ENCODE measurements at regions not wholly inside any gene's neighbourhood (a gene's known extent, or its start where the extent isn't known, plus 50 kb on each side); places are given as distances from the start of the nearest gene placed in this dataset.
"Not testable (repeated sequence)": the region's sequence is repeated elsewhere in the genome, so short reads cannot be mapped to it uniquely, and the experiment has no call there.

DNA sequence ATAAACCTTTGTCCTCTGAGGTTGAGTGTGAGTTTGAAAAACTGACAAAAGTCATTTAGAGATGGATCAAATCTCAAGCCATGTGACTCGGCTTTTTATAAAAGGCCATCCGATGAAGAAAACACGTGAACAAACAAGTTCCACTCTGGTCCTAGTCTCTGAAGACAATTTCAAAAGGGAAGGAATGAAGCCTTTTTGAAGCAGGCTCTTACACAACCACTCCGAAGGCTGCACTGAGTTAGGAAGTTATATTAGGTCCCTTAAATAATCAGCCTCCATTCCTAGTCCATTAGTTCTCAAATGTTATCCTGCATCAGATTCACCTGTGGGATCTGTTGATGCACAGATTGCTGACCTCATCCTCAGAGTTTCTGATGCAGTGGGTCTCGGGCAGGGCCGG lies 166.6 kb upstream of the HMHB1 start:
- intact Hi-C loops (cut with DNase I): no loop called here
- no peak for DNase-seq

DNA sequence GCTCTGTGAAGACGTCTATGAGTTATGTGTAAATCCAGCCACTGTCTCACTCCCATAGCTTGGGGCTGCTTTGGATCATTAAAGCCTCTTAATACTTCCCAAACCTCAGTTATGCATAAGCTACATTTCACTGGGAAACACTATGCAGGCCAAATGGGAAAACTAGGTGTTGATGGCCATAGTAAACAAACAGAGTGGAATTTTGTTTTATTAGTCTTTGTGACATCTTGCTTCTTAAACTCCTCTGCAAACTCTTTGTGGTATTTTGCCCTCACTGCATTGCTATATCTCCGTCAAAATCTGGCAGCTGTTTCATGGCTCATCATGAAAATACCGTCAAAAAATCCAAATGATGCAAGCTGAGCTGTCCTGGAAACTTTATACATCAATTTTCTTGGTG lies 167.2 kb upstream of the HMHB1 start:
- DNase-seq: no peak
- intact Hi-C loops (cut with DNase I): no loop called here

DNA sequence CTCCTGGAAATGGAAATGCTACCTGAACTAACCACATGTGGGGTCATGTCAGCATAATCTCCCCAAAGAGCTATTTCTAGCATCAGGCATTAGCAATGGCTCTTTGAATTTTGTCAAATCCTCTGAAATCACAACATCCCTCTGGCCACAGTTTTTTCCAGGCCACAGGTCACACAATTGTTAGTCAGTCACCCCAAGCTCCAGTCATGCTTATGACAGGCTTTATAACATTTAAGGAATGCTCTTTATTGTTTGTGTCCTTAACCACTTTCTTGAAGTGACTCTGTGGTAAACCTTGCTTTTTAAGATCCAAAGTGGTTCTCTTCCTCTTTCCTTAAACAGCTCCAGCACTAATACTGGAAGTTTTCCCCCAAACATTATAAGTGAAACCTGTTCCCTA lies 169.2 kb upstream of the HMHB1 start:
- intact Hi-C loops (cut with DNase I): no loop called here
- DNase-seq: no peak

DNA sequence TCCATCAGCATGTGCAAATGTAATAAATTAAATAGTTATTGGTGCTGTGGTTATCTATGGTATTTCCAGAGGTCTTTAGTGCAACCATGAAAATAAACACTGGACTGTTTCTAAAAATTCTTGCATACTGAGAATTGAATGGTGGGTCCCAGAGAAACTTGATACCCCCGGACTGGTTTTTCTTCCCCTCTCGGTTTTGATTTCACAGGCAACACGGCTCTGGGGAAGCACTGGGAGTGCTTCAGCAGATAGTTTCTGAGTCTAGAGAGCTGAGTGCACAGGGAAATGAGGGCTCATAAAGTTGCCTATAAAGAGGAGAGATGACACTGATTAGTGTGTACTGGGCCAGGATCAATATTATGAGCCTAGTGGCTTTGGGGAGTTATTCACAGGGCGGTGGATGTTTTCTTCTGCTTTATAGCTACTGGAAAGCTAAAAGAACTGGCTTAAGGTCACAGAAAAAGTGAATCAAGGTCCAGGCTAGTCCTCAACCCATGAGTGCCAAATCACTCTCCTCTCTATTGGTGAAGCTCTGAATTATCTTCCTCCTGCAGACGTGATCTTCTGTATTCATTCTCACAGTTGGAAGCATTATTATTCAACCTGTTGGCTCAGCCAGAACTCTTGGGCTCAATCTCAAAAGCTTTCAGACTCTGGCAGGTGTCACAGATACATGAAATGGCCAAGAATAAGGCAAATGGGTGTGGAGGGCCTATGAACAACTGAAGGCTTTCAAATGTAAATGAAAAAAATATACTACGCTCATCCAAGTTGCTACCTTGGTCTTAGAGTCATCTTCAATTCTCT lies 170.2 kb upstream of the HMHB1 start:
- DNase-seq: no peak
- intact Hi-C loops (cut with DNase I): no loop called here

GRCh38 chr5:143638654-143639053 lies 173.3 kb upstream of the HMHB1 start:
- intact Hi-C loops (cut with DNase I): no loop called here
- DNase-seq: no peak

- DNase-seq: no peak
- intact Hi-C loops (cut with DNase I): no loop called here
Observed at GRCh38 chr5:143636931-143637528, 174.9 kb upstream of the HMHB1 start.

GRCh38 chr5:143635888-143636287 lies 176.1 kb upstream of the HMHB1 start:
- no peak for DNase-seq
- intact Hi-C loops (cut with DNase I): no loop called here

DNA sequence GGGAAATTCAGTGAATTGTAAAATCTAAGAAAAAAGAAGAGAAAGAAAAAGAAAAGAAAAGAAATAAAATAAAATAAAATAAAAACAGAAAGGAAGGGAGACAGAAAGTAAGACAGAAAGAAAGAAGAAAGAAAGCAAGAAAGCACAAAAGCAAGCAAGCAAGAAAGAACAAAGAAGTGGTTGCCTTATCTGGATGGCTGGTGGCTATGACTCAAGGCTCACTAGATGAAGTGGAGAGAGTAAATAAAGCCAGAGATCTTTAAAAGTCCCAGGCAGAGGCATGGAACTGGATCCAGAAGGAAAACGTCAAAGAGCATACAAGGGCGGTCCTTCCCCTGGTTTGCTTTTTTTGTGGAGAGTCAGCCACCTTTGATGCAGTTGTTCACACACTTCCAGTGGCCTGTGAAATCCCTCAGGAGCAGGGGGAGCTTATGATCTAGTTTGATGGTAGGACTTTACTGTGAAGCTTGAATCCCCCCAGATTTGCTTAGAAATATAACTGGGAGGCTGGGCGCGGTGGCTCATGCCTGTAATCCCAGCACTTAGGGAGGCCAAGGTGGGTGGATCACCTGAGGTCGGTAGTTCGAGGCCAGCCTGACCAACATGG lies 176.7 kb upstream of the HMHB1 start:
- DNase-seq: no peak
- intact Hi-C loops (cut with DNase I): no loop called here

DNA sequence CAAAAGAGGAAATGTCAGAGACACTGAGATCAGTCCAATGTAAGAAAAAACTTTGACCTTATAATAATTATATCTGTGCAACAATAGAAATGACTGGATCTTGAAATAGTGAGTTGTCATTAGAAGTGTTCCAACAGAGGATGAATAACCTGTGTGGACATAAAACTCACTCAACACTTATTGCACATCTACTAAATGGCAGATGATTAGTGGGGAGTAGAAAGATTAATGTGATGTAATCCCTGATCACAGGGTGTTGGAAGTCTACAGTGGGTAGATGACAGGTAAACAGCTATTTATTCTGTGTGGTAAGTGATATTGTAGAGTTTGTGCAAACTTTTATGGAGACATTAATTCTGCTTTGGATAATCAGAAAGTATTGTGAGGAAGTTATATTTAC lies 177.3 kb upstream of the HMHB1 start:
- intact Hi-C loops (cut with DNase I): no loop called here
- no peak for DNase-seq

DNA sequence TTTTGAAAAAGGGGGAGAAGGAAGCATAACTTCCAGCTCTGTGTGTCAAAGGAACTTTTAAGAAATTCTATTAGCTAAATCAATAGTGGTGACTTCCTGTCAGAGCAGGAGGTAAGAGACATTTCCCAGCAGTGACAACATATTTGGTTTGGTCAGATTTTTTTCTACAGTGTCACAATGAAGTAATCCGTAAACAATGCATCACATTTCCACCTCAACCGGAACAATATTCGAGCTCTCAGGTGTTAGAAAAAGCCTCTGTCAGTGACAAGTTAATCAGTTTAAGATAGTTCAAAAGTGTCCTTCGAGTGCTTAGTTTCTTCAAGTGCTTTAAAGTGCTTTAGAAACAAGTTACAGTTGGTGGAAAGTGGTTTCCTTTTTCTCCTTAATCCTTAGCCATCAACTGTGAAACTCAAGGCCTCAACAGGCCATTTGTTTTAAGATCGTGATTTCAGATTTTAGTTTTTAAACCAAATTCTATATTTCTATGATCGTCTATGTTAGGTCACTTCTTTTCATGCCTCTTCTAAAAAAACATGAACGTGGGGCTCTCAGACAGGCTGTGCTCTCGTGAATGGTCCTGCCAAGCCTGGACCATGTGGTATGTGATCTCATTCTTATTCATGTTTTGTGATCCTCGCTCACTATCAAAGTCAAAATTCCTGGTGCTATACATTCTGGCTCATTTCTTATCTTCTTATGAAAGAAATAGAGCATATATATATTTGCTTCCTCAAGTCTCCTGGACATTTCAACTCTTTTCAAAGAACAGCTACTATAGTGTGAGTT lies 181.9 kb upstream of the HMHB1 start:
- intact Hi-C loops (cut with DNase I): no loop called here
- no peak for DNase-seq

DNA sequence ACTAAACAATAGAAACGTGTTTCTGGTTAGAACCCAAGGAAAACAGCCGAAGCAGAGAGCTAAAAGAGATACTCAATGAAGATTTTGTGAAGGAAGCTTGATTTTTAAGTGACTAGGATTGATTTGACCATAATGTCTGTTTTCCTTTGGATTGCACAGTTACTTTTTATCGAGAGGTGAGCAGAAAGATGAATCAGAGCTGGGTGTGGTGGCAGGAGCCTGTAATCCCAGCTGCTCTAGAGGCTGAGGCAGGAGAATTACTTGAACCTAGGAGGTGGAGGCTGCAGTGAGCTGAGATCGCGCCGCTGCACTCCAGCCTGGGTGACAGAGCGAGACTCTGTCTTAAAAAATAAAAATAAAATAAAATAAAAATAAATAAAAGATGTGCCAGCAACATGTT lies 186.9 kb upstream of the HMHB1 start:
- intact Hi-C loops (cut with DNase I); DNase-seq: not testable (repeated sequence)

DNA sequence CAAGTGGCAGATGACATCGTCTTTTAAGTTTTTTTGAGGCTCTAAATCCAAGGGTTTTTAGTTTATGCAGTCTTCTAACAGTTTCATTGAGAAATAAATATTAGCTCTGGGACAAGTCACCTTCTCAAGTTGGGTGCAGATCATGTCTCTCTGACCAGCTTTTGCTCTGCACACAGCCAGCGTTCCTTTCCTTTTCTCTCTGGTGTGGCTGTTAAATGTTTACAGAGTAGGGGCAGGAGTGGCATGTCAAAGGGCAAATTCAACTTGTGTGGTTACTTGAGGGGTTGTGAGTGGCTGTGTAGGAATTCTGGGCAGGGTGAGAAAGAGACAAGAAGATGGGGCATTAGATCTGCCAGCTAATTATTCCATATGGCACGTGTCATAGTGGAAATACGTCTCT lies 187.5 kb upstream of the HMHB1 start:
- no peak for DNase-seq
- intact Hi-C loops (cut with DNase I): no loop called here

DNA sequence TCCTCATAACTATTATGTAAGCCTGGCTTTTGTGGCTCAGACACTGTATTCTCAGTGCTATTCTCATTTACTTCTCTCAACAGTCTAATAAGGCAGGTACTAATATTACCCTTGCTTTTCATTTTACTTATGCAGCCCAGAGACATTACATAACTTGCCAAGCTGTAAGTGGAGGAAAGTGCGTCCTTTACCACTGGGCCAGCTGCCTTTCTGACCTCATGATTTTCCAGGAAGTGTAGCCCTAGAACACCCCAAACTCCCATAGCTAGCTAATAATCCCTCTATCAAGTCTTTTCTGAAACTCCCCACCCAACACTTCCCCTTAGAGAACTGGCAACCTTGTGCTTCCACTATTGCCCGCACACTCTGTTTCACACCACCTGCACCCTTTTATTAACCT lies 192.9 kb upstream of the HMHB1 start:
- no peak for DNase-seq
- intact Hi-C loops (cut with DNase I): no loop called here

DNA sequence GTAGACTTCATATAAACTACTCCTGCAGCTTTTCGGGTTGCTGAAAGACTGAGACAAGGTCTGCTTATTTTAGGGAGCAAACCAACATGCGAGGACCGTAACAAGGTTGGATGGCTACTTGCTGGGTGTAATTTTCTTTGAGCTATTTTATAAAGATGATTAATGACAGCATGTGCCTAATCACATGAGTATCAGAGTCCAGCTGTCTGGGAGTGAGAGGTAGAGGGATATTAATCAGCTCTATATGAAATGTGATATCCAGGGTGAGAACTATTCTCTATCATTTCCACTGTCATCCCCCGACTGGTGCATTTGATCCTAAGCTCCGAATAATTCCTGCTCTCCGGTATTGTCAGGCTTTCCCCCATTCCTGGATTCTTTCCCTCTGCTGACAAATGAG lies 193.8 kb upstream of the HMHB1 start:
- no peak for DNase-seq
- intact Hi-C loops (cut with DNase I): no loop called here

- intact Hi-C loops (cut with DNase I): no loop called here
- no peak for DNase-seq
Observed at GRCh38 chr5:143614831-143615230, 197.1 kb upstream of the HMHB1 start.

DNA sequence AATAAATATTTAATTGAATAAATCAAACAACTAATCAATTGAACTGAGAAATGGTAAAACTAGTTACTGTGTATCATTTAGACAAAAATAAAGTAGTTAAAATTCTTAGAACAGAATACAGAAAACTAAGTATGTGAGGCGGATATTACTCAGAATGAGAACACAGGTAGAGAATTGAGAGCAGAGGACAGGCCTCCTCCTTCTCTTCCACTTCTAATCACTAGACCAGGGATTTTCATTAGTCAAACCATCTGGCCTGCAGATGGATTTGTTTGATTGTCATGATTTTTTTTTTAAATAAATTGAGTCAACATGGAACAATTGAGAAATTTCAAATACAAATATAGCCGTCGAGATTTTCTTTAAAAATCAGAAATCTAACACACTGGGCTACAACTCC lies 198.6 kb upstream of the HMHB1 start:
- DNase-seq: no peak
- intact Hi-C loops (cut with DNase I): no loop called here

- intact Hi-C loops (cut with DNase I): no loop called here
- DNase-seq: no peak
Observed at GRCh38 chr5:143610946-143611345, 201.0 kb upstream of the HMHB1 start.

DNA sequence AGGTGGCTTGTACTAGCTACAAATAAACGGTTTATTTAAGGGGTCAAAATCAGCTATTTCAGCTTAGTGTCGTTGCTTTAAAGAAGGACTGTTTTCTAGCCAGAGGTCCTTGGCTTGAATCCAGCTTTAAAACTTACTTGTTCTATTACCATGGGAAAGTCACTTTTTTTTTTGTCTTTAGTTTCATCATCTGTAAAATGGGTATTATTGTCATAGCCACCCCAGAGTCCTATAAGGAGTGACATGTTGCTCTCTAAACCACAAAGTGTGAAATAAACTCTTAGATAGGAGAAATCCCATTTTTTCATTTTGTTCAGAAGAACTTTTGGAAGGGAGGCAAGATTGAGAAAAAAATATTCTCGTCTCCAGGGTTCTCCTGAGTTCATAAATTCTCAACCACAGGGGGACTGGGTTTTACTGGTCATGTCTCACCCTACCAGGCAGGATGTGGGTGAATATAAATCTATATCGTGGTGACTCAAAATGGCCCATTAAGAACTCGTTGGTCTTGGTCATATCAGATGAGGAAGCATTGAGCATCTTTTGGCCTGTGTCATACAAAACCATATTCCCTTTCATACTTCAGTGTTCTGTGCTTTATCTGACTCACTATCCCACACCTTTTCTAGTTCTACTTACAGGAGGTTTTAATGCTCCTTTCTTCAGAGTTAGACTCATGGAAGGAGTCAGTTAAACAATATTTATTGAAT lies 202.7 kb upstream of the NR3C1 start:
- DNase-seq: no peak
- intact Hi-C loops (cut with DNase I): no loop called here

DNA sequence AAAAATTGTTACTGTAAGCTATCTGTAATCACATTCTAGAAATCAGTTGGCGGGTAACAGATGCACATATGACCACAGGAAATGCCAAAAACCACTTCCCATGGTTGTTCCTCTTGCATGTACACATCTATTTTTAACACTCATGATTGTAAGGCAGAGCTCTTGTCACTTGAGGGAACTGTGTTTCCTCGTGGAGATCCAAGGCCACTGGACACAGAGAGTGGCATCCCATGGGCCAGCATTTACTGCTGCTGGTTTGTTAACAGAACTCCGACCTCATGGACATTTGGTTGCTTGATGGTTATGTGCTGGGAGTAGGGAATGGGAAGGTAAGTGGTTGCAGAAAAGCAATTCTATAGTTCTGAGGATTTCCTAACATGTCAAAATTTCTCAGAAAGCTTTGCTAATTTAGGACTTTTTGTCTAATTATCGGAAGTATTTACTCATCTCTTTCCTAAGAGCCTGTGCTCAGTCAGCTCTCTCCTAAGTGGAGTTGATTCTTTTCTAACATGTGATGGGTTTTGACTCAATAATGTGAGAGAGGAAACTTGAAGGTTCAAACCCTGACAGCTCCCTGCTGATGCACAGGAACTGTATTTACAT lies 202.0 kb upstream of the NR3C1 start:
- DNase-seq: peak in 14 of 42 donors; percentile 2 to 41 (median 15)
- intact Hi-C loops (cut with DNase I): no loop called here
